ENCODE measurements at regions not wholly inside any gene's neighbourhood (a gene's known extent, or its start where the extent isn't known, plus 50 kb on each side); places are given as distances from the start of the nearest gene placed in this dataset.

DNA sequence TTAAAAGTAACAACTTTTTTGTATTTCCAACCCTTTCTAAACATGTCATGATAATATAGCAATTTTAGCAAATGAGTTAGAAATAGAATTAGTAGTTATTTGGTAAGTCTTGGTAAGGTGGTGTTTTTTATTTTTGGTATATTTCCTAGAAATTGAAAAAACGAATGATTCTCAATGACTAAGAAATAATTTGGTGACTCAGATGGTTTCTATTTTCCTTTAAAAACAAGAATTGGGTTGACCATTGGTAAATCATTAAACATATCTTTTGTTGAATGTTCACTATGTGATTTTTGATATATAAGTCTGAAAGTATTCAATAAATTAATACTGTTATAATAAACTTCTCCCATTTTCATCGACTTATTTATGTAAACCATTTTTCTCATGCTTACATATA lies 206.2 kb upstream of the BANK1 start:
- DNase-seq (no peak), ATAC-seq (no peak)
- Mint-ChIP-seq H3K9me3 (peaks cover 26% of the 10 kb centered on the region), H3K36me3 (ENCODE audit: low read depth) (no peaks in the 10 kb centered on the region), H3K27ac (no peak overlapping the region), H3K27me3 (peaks cover 5% of the 10 kb centered on the region), H3K4me3 (no peak overlapping the region), H3K4me1 (peaks cover 2% of the 10 kb centered on the region)

GRCh38 chr4:101563126-101563525 lies 215.8 kb upstream of the PPP3CA start:
- H3K9me3 Mint-ChIP-seq = peaks cover 12% of the 10 kb centered on the region
- no peaks in the 10 kb centered on the region for H3K4me1 Mint-ChIP-seq
- H3K4me3 Mint-ChIP-seq = no peak overlapping the region
- no peak overlapping the region for H3K27ac Mint-ChIP-seq
- DNase-seq (no peak), ATAC-seq (no peak)
- H3K36me3 Mint-ChIP-seq (ENCODE audit: low read depth) = no peaks in the 10 kb centered on the region
- H3K27me3 Mint-ChIP-seq = peaks cover 8% of the 10 kb centered on the region

DNA sequence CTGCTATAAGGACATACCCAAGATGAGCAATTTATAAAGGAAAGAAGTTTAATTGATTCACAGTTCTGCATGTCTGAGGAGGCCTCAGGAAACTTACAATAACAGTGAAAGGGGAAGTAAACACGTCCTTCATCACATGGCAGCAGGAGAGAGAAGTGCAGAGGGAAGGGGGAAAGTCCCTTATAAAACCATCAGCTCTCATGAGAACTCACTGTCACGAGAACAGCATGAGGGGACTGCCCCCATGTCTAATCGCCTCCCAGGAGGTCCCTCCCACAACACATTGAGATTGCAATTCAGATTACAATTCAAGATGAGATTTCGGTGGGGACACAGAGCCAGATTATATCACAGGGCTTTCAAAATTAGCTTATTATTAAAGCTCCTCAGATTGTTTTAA lies 209.5 kb upstream of the PPP3CA start:
- Mint-ChIP-seq H3K4me1 (peaks cover 2% of the 10 kb centered on the region), H3K4me3 (no peak overlapping the region), H3K27me3 (peaks cover 3% of the 10 kb centered on the region), H3K36me3 (ENCODE audit: low read depth) (no peaks in the 10 kb centered on the region), H3K27ac (no peak overlapping the region), H3K9me3 (peaks cover 21% of the 10 kb centered on the region)
- DNase-seq (peak; percentile 5), ATAC-seq (peak; percentile 68)

GRCh38 chr4:101555341-101555880 lies 208.1 kb upstream of the PPP3CA start:
- no peak overlapping the region for H3K4me3 Mint-ChIP-seq
- H3K36me3 Mint-ChIP-seq (ENCODE audit: low read depth) = no peaks in the 10 kb centered on the region
- DNase-seq = no peak
- no peak overlapping the region for H3K27ac Mint-ChIP-seq
- no peak for ATAC-seq
- H3K9me3 Mint-ChIP-seq = peaks cover 28% of the 10 kb centered on the region
- H3K27me3 Mint-ChIP-seq = peaks cover 3% of the 10 kb centered on the region
- H3K4me1 Mint-ChIP-seq = peaks cover 2% of the 10 kb centered on the region

- Mint-ChIP-seq H3K27me3 (peaks cover 24% of the 10 kb centered on the region), H3K4me3 (no peak overlapping the region), H3K4me1 (no peaks in the 10 kb centered on the region), H3K9me3 (peaks cover 13% of the 10 kb centered on the region), H3K36me3 (ENCODE audit: low read depth) (no peaks in the 10 kb centered on the region), H3K27ac (no peak overlapping the region)
- no peak for ATAC-seq
- no peak for DNase-seq
These were observed 193.0 kb upstream of the PPP3CA start for GRCh38 chr4:101540336-101540735.

DNA sequence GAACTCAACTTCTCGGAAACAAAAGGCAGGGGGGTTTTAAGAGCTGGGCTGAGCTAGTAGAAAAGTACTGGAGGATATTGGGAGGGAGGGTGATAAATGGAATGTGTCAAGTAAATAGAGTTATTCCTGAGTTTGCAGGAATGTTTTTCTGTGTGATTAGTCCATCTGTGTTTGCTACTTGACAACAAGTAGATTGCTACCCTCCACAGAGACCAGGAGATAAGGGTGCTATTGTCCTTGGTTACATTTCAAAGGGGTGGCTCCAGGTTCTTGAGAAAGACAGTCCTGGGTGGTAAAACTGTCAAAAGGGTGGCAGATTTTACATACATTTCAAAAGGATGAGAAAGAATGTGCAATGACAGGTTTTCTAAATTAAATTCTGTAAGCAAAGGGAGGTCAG lies 181.2 kb upstream of the PPP3CA start:
- no peak for DNase-seq
- H3K9me3 Mint-ChIP-seq = peaks cover 4% of the 10 kb centered on the region
- peaks cover 38% of the 10 kb centered on the region for H3K27me3 Mint-ChIP-seq
- H3K27ac Mint-ChIP-seq = no peak overlapping the region
- ATAC-seq = no peak
- no peak overlapping the region for H3K4me3 Mint-ChIP-seq
- peaks cover 3% of the 10 kb centered on the region for H3K36me3 Mint-ChIP-seq (ENCODE audit: low read depth)
- peaks cover 25% of the 10 kb centered on the region for H3K4me1 Mint-ChIP-seq

DNA sequence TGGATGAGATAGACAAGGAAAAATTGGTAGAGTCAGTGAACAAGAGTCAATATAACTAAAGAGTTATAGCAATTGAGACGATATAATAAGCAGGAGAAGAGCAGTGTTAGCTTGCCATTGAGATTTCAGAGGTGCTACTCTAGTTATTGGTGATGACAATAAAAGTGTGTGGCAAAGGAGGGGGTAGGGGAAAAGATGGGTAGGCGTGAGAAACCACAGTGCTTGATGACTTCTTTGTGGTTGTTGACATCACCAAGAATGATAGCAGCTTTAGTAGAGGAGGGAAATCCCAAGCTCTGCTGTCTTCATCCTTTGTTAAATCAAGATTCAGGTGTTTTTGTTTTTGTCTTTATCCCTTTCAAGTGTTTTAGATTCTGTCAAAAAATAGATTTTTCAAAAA lies 179.9 kb upstream of the PPP3CA start:
- Mint-ChIP-seq H3K4me3 (no peak overlapping the region), H3K27me3 (peaks cover 38% of the 10 kb centered on the region), H3K36me3 (ENCODE audit: low read depth) (peaks cover 3% of the 10 kb centered on the region), H3K4me1 (peaks cover 25% of the 10 kb centered on the region), H3K27ac (peak overlapping the region; percentile 76), H3K9me3 (peaks cover 4% of the 10 kb centered on the region)
- ATAC-seq (peak; percentile 100), DNase-seq (peak; percentile 60)

DNA sequence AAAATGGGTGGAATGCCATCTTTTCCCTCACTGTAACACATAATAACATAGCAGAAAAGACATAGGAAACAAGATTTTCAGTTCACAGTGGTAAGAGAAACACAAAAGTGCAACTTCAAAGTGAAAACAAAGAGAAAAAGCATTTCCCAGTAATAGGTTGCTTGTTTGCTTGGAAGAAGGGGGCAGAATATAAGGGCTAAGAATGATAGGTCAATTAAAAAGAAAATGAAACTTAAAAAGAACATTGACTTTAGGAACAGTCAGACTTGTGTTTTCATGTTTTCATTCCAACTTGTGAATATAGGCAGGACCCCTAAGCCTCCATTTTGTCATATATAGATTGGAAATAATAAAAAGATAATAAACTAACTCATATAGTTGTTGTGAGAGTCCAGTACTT lies 168.2 kb upstream of the PPP3CA start:
- no peaks in the 10 kb centered on the region for H3K9me3 Mint-ChIP-seq
- no peaks in the 10 kb centered on the region for H3K4me1 Mint-ChIP-seq
- no peak for ATAC-seq
- no peak overlapping the region for H3K27ac Mint-ChIP-seq
- H3K4me3 Mint-ChIP-seq = no peak overlapping the region
- DNase-seq = no peak
- no peaks in the 10 kb centered on the region for H3K36me3 Mint-ChIP-seq (ENCODE audit: low read depth)
- H3K27me3 Mint-ChIP-seq = peaks cover 18% of the 10 kb centered on the region

- Mint-ChIP-seq H3K27me3 (peaks cover 14% of the 10 kb centered on the region), H3K4me1 (no peaks in the 10 kb centered on the region), H3K27ac (no peak overlapping the region), H3K36me3 (ENCODE audit: low read depth) (no peaks in the 10 kb centered on the region), H3K4me3 (no peak overlapping the region), H3K9me3 (no peaks in the 10 kb centered on the region)
- no peak for DNase-seq
- ATAC-seq = no peak
These were observed 167.8 kb upstream of the PPP3CA start for GRCh38 chr4:101515099-101515498.

GRCh38 chr4:101512416-101512815 lies 165.1 kb upstream of the PPP3CA start:
- Mint-ChIP-seq H3K36me3 (ENCODE audit: low read depth) (no peaks in the 10 kb centered on the region), H3K9me3 (no peaks in the 10 kb centered on the region), H3K4me1 (no peaks in the 10 kb centered on the region), H3K27ac (no peak overlapping the region), H3K4me3 (no peak overlapping the region), H3K27me3 (peaks cover 13% of the 10 kb centered on the region)
- DNase-seq = no peak
- ATAC-seq = no peak

GRCh38 chr4:101501421-101501820 lies 154.1 kb upstream of the PPP3CA start:
- no peaks in the 10 kb centered on the region for H3K36me3 Mint-ChIP-seq (ENCODE audit: low read depth)

GRCh38 chr4:101500742-101501141 lies 153.4 kb upstream of the PPP3CA start:
- H3K9me3 Mint-ChIP-seq = peaks cover 7% of the 10 kb centered on the region
- ATAC-seq = no peak

More at GRCh38 chr4:101501421-101501820, 154.1 kb upstream of the PPP3CA start:
- peaks cover 3% of the 10 kb centered on the region for H3K27me3 Mint-ChIP-seq
- H3K4me1 Mint-ChIP-seq = no peaks in the 10 kb centered on the region
- peaks cover 7% of the 10 kb centered on the region for H3K9me3 Mint-ChIP-seq
- ATAC-seq = no peak
- no peak overlapping the region for H3K4me3 Mint-ChIP-seq
- DNase-seq = no peak
- H3K27ac Mint-ChIP-seq = no peak overlapping the region

GRCh38 chr4:101475246-101475645 lies 127.9 kb upstream of the PPP3CA start:
- Mint-ChIP-seq H3K27ac (no peak overlapping the region), H3K4me1 (no peaks in the 10 kb centered on the region), H3K27me3 (no peaks in the 10 kb centered on the region), H3K4me3 (no peak overlapping the region), H3K36me3 (ENCODE audit: low read depth) (no peaks in the 10 kb centered on the region), H3K9me3 (no peaks in the 10 kb centered on the region)
- DNase-seq (no peak), ATAC-seq (no peak)

More at GRCh38 chr4:101500742-101501141, 153.4 kb upstream of the PPP3CA start:
- no peak overlapping the region for H3K27ac Mint-ChIP-seq
- H3K4me1 Mint-ChIP-seq = no peaks in the 10 kb centered on the region
- H3K36me3 Mint-ChIP-seq (ENCODE audit: low read depth) = no peaks in the 10 kb centered on the region
- H3K4me3 Mint-ChIP-seq = no peak overlapping the region
- DNase-seq = no peak
- peaks cover 3% of the 10 kb centered on the region for H3K27me3 Mint-ChIP-seq

DNA sequence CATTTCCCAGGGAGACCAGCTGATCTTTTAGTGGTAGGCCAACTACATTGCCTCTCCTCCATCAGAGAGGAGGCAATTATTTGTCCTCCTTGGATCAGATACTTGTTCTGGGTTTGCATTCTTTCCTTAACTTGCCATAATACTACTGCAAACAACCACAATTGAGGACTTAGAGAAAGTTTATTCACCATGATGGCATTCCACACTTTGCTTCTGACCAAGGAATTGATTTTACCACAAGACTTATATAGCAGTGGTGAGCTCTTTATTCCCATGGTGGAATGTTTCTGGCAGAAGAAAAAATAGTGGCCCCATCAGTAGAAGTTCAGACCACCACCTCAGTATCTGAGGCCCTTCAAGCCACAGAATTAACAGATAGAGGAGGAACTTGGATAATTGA lies 123.9 kb upstream of the PPP3CA start:
- ATAC-seq (no peak), DNase-seq (no peak)
- no peaks in the 10 kb centered on the region for H3K4me1 Mint-ChIP-seq
- H3K36me3 Mint-ChIP-seq (ENCODE audit: low read depth) = no peaks in the 10 kb centered on the region
- peaks cover 2% of the 10 kb centered on the region for H3K27me3 Mint-ChIP-seq
- H3K4me3 Mint-ChIP-seq = no peak overlapping the region
- no peak overlapping the region for H3K27ac Mint-ChIP-seq
- no peaks in the 10 kb centered on the region for H3K9me3 Mint-ChIP-seq

GRCh38 chr4:101464596-101464995 lies 117.3 kb upstream of the PPP3CA start:
- Mint-ChIP-seq H3K36me3 (ENCODE audit: low read depth) (no peaks in the 10 kb centered on the region), H3K27ac (no peak overlapping the region), H3K4me1 (no peaks in the 10 kb centered on the region), H3K4me3 (no peak overlapping the region), H3K9me3 (peaks cover 4% of the 10 kb centered on the region), H3K27me3 (peaks cover 5% of the 10 kb centered on the region)
- ATAC-seq = no peak
- no peak for DNase-seq

- Mint-ChIP-seq H3K36me3 (ENCODE audit: low read depth) (no peaks in the 10 kb centered on the region), H3K27ac (no peak overlapping the region), H3K4me3 (no peak overlapping the region), H3K9me3 (peaks cover 18% of the 10 kb centered on the region), H3K27me3 (peaks cover 8% of the 10 kb centered on the region), H3K4me1 (no peaks in the 10 kb centered on the region)
- ATAC-seq = no peak
- no peak for DNase-seq
These were observed 111.6 kb upstream of the PPP3CA start for GRCh38 chr4:101458914-101459313.
